ENCODE measurements at regions not wholly inside any gene's neighbourhood (a gene's known extent, or its start where the extent isn't known, plus 50 kb on each side); places are given as distances from the start of the nearest gene placed in this dataset.

DNA sequence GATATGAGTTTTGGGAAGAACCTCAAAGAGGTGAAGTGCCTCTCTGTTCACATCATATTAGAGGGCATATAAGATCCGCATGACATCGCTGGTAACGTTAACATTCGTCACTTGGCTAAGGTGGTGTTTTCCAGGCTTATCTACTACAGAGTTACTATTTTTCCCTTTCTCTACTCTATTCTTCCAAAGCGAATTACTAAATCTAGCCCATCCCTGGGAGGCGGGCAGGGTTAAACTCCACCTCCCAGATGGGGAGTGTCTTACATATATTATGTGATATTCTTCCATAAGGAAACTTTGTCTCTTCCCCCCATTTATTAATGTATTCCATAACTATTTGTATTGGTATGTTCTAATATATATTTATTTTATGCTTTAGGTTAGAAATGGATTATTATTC lies 293.9 kb downstream of the CYRIA start:
- TF ChIP-seq SIN3A (IDR thresholded peaks at IDR 0.05; ENCODE audit: borderline replicate concordance, insufficient read depth, low read length) (no peak), POLR2AphosphoS5 (IDR thresholded peaks at IDR 0.05; ENCODE audit: low read depth, low read length) (no peak), TAF1 (IDR thresholded peaks at IDR 0.05; ENCODE audit: borderline replicate concordance, insufficient read depth, low read length) (no peak), FOXP2 (optimal IDR thresholded peaks at IDR 0.05; ENCODE audit: borderline replicate concordance, extremely low read depth, extremely low read length, insufficient read depth) (no peak)
- TF ChIP-seq, protein P1, sequence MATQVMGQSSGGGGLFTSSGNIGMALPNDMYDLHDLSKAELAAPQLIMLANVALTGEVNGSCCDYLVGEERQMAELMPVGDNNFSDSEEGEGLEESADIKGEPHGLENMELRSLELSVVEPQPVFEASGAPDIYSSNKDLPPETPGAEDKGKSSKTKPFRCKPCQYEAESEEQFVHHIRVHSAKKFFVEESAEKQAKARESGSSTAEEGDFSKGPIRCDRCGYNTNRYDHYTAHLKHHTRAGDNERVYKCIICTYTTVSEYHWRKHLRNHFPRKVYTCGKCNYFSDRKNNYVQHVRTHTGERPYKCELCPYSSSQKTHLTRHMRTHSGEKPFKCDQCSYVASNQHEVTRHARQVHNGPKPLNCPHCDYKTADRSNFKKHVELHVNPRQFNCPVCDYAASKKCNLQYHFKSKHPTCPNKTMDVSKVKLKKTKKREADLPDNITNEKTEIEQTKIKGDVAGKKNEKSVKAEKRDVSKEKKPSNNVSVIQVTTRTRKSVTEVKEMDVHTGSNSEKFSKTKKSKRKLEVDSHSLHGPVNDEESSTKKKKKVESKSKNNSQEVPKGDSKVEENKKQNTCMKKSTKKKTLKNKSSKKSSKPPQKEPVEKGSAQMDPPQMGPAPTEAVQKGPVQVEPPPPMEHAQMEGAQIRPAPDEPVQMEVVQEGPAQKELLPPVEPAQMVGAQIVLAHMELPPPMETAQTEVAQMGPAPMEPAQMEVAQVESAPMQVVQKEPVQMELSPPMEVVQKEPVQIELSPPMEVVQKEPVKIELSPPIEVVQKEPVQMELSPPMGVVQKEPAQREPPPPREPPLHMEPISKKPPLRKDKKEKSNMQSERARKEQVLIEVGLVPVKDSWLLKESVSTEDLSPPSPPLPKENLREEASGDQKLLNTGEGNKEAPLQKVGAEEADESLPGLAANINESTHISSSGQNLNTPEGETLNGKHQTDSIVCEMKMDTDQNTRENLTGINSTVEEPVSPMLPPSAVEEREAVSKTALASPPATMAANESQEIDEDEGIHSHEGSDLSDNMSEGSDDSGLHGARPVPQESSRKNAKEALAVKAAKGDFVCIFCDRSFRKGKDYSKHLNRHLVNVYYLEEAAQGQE (IDR thresholded peaks at IDR 0.05; ENCODE audit: insufficient read depth in 1 of 2, low read depth in 2 of 2, low read length in 2 of 2) = no peak

DNA sequence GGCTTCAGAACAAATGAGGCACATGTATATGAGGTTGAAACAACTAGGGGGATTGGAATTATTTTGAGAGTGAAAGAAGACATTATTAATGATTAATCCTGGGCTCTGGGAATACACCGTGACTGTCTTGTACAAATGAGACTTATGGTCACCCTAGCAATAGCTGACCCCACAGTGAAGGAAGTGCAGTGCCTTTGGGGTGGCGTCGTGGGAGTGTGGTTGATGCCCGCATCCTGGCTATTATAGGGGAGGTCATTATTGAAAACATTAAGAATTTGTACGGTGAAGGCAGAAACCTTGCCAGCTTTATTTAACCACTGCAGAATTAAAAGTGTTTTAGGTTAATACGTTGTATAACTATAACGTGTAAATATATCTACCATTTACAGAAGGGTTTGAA lies 296.7 kb downstream of the CYRIA start:
- TF ChIP-seq, protein P1 (IDR thresholded peaks at IDR 0.05; ENCODE audit: insufficient read depth in 1 of 2, low read depth in 2 of 2, low read length in 2 of 2) = no peak

DNA sequence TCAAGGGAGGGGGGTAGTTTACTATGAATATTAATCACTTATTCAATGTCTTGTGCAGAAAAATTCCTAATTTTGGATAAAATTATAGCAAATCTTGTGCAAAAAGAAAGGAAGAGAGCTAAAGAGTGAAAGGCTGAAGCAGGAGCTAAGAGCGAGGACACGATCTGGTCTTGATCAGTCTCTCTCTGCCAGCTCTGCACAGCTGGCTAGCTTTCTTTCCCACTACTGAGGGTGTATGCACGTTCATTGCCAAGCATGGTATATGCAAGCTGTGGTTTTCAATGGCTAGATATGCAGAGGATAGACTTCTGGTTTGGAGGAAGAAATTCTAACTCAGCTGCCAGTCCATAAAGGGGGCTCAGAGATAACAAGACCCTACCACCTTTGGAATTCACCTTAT lies 297.3 kb downstream of the CYRIA start:
- TF ChIP-seq POLR2AphosphoS5 (IDR thresholded peaks at IDR 0.05; ENCODE audit: low read depth, low read length) = no peak
- TF ChIP-seq, protein P1 (IDR thresholded peaks at IDR 0.05; ENCODE audit: insufficient read depth in 1 of 2, low read depth in 2 of 2, low read length in 2 of 2) = no peak
- no peak for TF ChIP-seq TAF1 (IDR thresholded peaks at IDR 0.05; ENCODE audit: borderline replicate concordance, insufficient read depth, low read length)
- no peak for TF ChIP-seq FOXP2 (optimal IDR thresholded peaks at IDR 0.05; ENCODE audit: borderline replicate concordance, extremely low read depth, extremely low read length, insufficient read depth)
- no peak for TF ChIP-seq SIN3A (IDR thresholded peaks at IDR 0.05; ENCODE audit: borderline replicate concordance, insufficient read depth, low read length)

DNA sequence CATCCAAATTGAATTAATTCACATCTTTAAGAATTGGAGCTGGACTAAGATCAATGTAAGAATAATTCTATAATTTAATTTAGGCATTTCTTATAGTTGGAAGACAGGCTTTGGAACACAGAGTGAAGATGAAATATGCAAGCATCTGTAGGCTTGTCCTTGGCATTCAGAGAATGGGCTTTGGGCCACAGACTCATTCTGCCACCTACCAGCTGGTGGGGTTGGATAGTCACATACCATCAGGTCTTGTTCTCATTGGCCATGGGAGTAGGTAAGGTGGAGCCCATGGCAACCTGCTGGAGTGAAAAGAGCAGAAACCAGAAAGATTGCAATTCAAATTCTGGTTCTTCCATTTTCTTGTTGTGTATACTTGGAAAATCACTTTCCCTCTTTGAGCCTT lies 300.3 kb downstream of the CYRIA start:
- TF ChIP-seq, protein P1 (IDR thresholded peaks at IDR 0.05; ENCODE audit: insufficient read depth in 1 of 2, low read depth in 2 of 2, low read length in 2 of 2) = no peak
- TF ChIP-seq FOXP2 (optimal IDR thresholded peaks at IDR 0.05; ENCODE audit: borderline replicate concordance, extremely low read depth, extremely low read length, insufficient read depth) = no peak
- TF ChIP-seq TAF1 (IDR thresholded peaks at IDR 0.05; ENCODE audit: borderline replicate concordance, insufficient read depth, low read length) = no peak
- no peak for TF ChIP-seq POLR2AphosphoS5 (IDR thresholded peaks at IDR 0.05; ENCODE audit: low read depth, low read length)
- no peak for TF ChIP-seq SIN3A (IDR thresholded peaks at IDR 0.05; ENCODE audit: borderline replicate concordance, insufficient read depth, low read length)

DNA sequence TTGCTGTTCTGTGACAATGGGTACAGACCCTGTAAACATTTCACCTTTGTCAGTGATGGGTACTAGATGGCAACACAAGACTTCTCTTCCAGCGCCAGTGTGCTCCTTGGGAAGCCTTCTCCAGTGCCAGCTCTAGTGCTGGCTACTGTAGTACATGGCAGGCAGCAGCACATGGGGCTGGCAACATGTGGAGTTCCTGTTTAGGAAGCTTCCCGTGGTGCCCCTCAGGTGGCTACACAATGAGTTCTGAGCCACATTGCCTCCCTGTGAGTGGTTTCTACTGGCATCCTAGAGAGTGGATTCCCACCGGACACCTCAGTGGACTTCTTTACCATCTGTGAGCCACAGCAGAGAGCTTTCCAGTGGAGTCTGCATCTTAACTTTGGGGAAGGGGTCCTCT lies 302.1 kb downstream of the CYRIA start:
- no peak for TF ChIP-seq POLR2AphosphoS5 (IDR thresholded peaks at IDR 0.05; ENCODE audit: low read depth, low read length)
- TF ChIP-seq TAF1 (IDR thresholded peaks at IDR 0.05; ENCODE audit: borderline replicate concordance, insufficient read depth, low read length) = no peak
- no peak for TF ChIP-seq FOXP2 (optimal IDR thresholded peaks at IDR 0.05; ENCODE audit: borderline replicate concordance, extremely low read depth, extremely low read length, insufficient read depth)
- TF ChIP-seq, protein P1 (IDR thresholded peaks at IDR 0.05; ENCODE audit: insufficient read depth in 1 of 2, low read depth in 2 of 2, low read length in 2 of 2) = no peak
- TF ChIP-seq SIN3A (IDR thresholded peaks at IDR 0.05; ENCODE audit: borderline replicate concordance, insufficient read depth, low read length) = no peak
